ENCODE measurements at regions not wholly inside any gene's neighbourhood (a gene's known extent, or its start where the extent isn't known, plus 50 kb on each side); places are given as distances from the start of the nearest gene placed in this dataset.

- Histone ChIP-seq H3K9ac (replicated peaks in 1 of 4; ENCODE audit: extremely low read depth in 1 of 4, low read depth in 3 of 4, low read length in 3 of 4) (no peak overlapping the region), H4K5ac (ENCODE audit: insufficient read length, low read depth, low read length) (no peak overlapping the region), H3K4me3 (ENCODE audit: extremely low read depth in 1 of 4, insufficient read depth in 2 of 4, low read depth in 3 of 4, low read length in 4 of 4) (no peak overlapping the region), H2BK12ac (ENCODE audit: low read depth, low read length) (no peak overlapping the region), H2AK5ac (ENCODE audit: low read depth, low read length) (no peak overlapping the region), H2BK20ac (ENCODE audit: low read length) (no peak overlapping the region), H2BK120ac (replicated peaks; ENCODE audit: low read depth, low read length) (no peak overlapping the region), H3K14ac (ENCODE audit: insufficient read length) (no peak overlapping the region), H2BK15ac (ENCODE audit: low read length) (no peak overlapping the region), H3K4ac (replicated peaks; ENCODE audit: insufficient read length, low read depth, low read length) (no peak overlapping the region), H4K91ac (replicated peaks; ENCODE audit: insufficient read length, low read length) (no peak overlapping the region), H2AFZ (ENCODE audit: low read length) (no peak overlapping the region), H3K27me3 (replicated peaks in 1 of 4; ENCODE audit: control insufficient read depth in 3 of 4, extremely low read depth in 1 of 4, insufficient read depth in 3 of 4, low read length in 3 of 4) (no peaks in the 10 kb centered on the region), H3K23ac (ENCODE audit: insufficient read length) (no peak overlapping the region), H3K79me1 (ENCODE audit: low read depth, low read length) (no peaks in the 10 kb centered on the region), H2BK5ac (ENCODE audit: low read depth, low read length) (no peak overlapping the region), H3K36me3 (ENCODE audit: control insufficient read depth in 2 of 4, insufficient read depth in 4 of 4, low read length in 3 of 4) (peaks cover 0 to 11% (median 3%) of the 10 kb centered on the region in 4 experiments; a peak in 3 of 8 replicates), H3K4me2 (ENCODE audit: insufficient read depth in 1 of 2, low read depth in 2 of 2, low read length in 2 of 2) (no peak overlapping the region), H3K4me1 (replicated peaks in 1 of 4; ENCODE audit: control insufficient read depth in 3 of 4, insufficient read depth in 4 of 4, low read length in 3 of 4) (peaks cover 0 to 6% (median 2%) of the 10 kb centered on the region in 4 experiments; a peak in 1 of 7 replicates), H3K9me3 (ENCODE audit: insufficient read depth in 2 of 2, low read depth in 1 of 2, low read length in 1 of 2) (no peaks in the 10 kb centered on the region), H3K27ac (ENCODE audit: low read depth, low read length) (no peak overlapping the region), H3K79me2 (ENCODE audit: control insufficient read depth in 1 of 2, insufficient read depth in 2 of 2, low read length in 2 of 2) (no peaks in the 10 kb centered on the region), H3K56ac (replicated peaks; ENCODE audit: insufficient read length, low read depth, low read length) (no peak overlapping the region), H4K8ac (ENCODE audit: extremely low read depth, insufficient read depth, low read length) (no peak overlapping the region), H3K23me2 (ENCODE audit: low read depth, low read length) (no peaks in the 10 kb centered on the region), H4K20me1 (replicated peaks in 1 of 2; ENCODE audit: control insufficient read depth in 1 of 2, insufficient read depth in 2 of 2, low read length in 2 of 2) (no peaks in the 10 kb centered on the region), H3K18ac (ENCODE audit: extremely low read depth, low read length) (no peak overlapping the region)
- FAIRE-seq (no peak), DNase-seq (ENCODE audit: low read depth in 1 of 2, low spot score in 2 of 2) (no peak)
- 86% methylated on average over 2 of the region's 2 CpGs; no CpG with 5 or more reads in 1 of the 2 experiments for WGBS, 2 experiments (ENCODE audit: extremely low coverage in 1 of 2, insufficient coverage in 1 of 2, insufficient read length in 1 of 2, insufficient replicate concordance in 2 of 2, low coverage in 1 of 2, low lambda C conversion rate in 2 of 2, missing lambda C conversion rate in 1 of 2)
- CTCF ChIA-PET (ENCODE audit: partially characterized antibody): no interaction called here
- POLR2A ChIA-PET (ENCODE audit: partially characterized antibody): interaction anchor here (1.6 kb wide), 1 partner anchor 16 kb away, joined by 3 read pairs; no protein-coding TSS in a partner anchor
- no peak for TF ChIP-seq CTCF (IDR thresholded peaks at IDR 0.05; ENCODE audit: control extremely low read depth in 1 of 3, insufficient read depth in 1 of 3, low read depth in 1 of 3, low read length in 3 of 3)
- no peak for TF ChIP-seq NANOG (IDR thresholded peaks at IDR 0.05; ENCODE audit: insufficient read depth, low read depth, low read length, poor library complexity, severe bottlenecking)
- no peak for TF ChIP-seq ASH2L (IDR thresholded peaks at IDR 0.05; ENCODE audit: low read length)
- no peak for TF ChIP-seq KDM4A (IDR thresholded peaks at IDR 0.05; ENCODE audit: low read depth, low read length, severe bottlenecking)
- TF ChIP-seq SIX5 (IDR thresholded peaks at IDR 0.05; ENCODE audit: low read depth, low read length): no peak
- no peak for TF ChIP-seq MAFK (IDR thresholded peaks at IDR 0.05; ENCODE audit: low read depth, low read length)
- TF ChIP-seq YY1 (IDR thresholded peaks at IDR 0.05; ENCODE audit: low read depth, low read length): no peak
- TF ChIP-seq HDAC6 (IDR thresholded peaks at IDR 0.05; ENCODE audit: low read depth, low read length): no peak
- TF ChIP-seq SP1 (IDR thresholded peaks at IDR 0.05; ENCODE audit: low read depth, low read length): no peak
- no peak for TF ChIP-seq E2F6 (IDR thresholded peaks at IDR 0.05)
- TF ChIP-seq TAF1 (IDR thresholded peaks at IDR 0.05; ENCODE audit: low read depth, low read length): no peak
- TF ChIP-seq JUND (IDR thresholded peaks at IDR 0.05; ENCODE audit: low read length): no peak
- TF ChIP-seq TCF12 (IDR thresholded peaks at IDR 0.05; ENCODE audit: low read depth, low read length): no peak
Measured at GRCh38 chr7:19988860-19989259, 215.4 kb upstream of the TMEM196 start.

Measured in H1 (cell line).